ENCODE measurements at regions not wholly inside any gene's neighbourhood (a gene's known extent, or its start where the extent isn't known, plus 50 kb on each side); places are given as distances from the start of the nearest gene placed in this dataset.

- TF ChIP-seq POLR2A (IDR thresholded peaks at IDR 0.05) (no peak), POLR2AphosphoS5 (IDR thresholded peaks at IDR 0.05) (no peak), CTCF (IDR thresholded peaks at IDR 0.05) (no peak)
- Histone ChIP-seq H3K4me1 (replicated peaks) (no peaks in the 10 kb centered on the region), H3K27me3 (replicated peaks; ENCODE audit: insufficient read depth) (no peaks in the 10 kb centered on the region), H3K27ac (no peak overlapping the region), H3K36me3 (no peaks in the 10 kb centered on the region), H3K9me3 (no peaks in the 10 kb centered on the region), H3K4me3 (no peak overlapping the region)
- WGBS = 75% methylated on average over 1 of the region's 1 CpG
- no peak for DNase-seq (ENCODE audit: low spot score)
- intact Hi-C loops (cut with DNase I) = no loop called here
Observed at GRCh38 chr6:153958860-153959259, 80.2 kb upstream of the OPRM1 start.

- H3K9me3 ChIP-seq = no peaks in the 10 kb centered on the region
- no peak overlapping the region for H3K4me3 ChIP-seq
- no peaks in the 10 kb centered on the region for H3K4me1 ChIP-seq (replicated peaks)
- H3K36me3 ChIP-seq = no peaks in the 10 kb centered on the region
- DNase-seq (ENCODE audit: low spot score) = no peak
- intact Hi-C loops (cut with DNase I) = no loop called here
- no peak overlapping the region for H3K27ac ChIP-seq
- 58% methylated on average over 4 of the region's 4 CpGs for WGBS
- no peak for TF ChIP-seq POLR2A (IDR thresholded peaks at IDR 0.05)
- TF ChIP-seq POLR2AphosphoS5 (IDR thresholded peaks at IDR 0.05) = no peak
- TF ChIP-seq CTCF (IDR thresholded peaks at IDR 0.05) = no peak
- H3K27me3 ChIP-seq (replicated peaks; ENCODE audit: insufficient read depth) = peaks cover 2% of the 10 kb centered on the region
Observed at GRCh38 chr6:153957394-153957793, 81.6 kb upstream of the OPRM1 start.

- H3K27me3 ChIP-seq (replicated peaks; ENCODE audit: insufficient read depth) = peaks cover 2% of the 10 kb centered on the region
- no peaks in the 10 kb centered on the region for H3K36me3 ChIP-seq
- H3K27ac ChIP-seq = no peak overlapping the region
- no peaks in the 10 kb centered on the region for H3K4me1 ChIP-seq (replicated peaks)
- TF ChIP-seq POLR2A (IDR thresholded peaks at IDR 0.05) = no peak
- TF ChIP-seq CTCF (IDR thresholded peaks at IDR 0.05) = no peak
- no peak for TF ChIP-seq POLR2AphosphoS5 (IDR thresholded peaks at IDR 0.05)
- H3K4me3 ChIP-seq = no peak overlapping the region
- DNase-seq (ENCODE audit: low spot score) = no peak
- H3K9me3 ChIP-seq = no peaks in the 10 kb centered on the region
- intact Hi-C loops (cut with DNase I) = no loop called here
- WGBS = 43% methylated on average over 2 of the region's 2 CpGs
Observed at GRCh38 chr6:153956808-153957207, 82.2 kb upstream of the OPRM1 start.

GRCh38 chr6:153949616-153950015 is 89.4 kb upstream of the OPRM1 start:
- Histone ChIP-seq H3K27ac (no peak overlapping the region), H3K4me3 (no peak overlapping the region), H3K9me3 (no peaks in the 10 kb centered on the region), H3K4me1 (replicated peaks) (no peaks in the 10 kb centered on the region), H3K27me3 (replicated peaks; ENCODE audit: insufficient read depth) (peaks cover 2% of the 10 kb centered on the region), H3K36me3 (no peaks in the 10 kb centered on the region)
- intact Hi-C loops (cut with DNase I) = no loop called here
- DNase-seq (ENCODE audit: low spot score) = no peak
- no peak for TF ChIP-seq POLR2AphosphoS5 (IDR thresholded peaks at IDR 0.05)
- TF ChIP-seq CTCF (IDR thresholded peaks at IDR 0.05) = no peak
- TF ChIP-seq POLR2A (IDR thresholded peaks at IDR 0.05) = no peak
- 76% methylated on average over 4 of the region's 4 CpGs for WGBS

- TF ChIP-seq POLR2AphosphoS5 (IDR thresholded peaks at IDR 0.05) (no peak), CTCF (IDR thresholded peaks at IDR 0.05) (peak in 1 of 4 experiments; percentile 31), POLR2A (IDR thresholded peaks at IDR 0.05) (no peak)
- no peak overlapping the region for H3K27ac ChIP-seq
- no peaks in the 10 kb centered on the region for H3K9me3 ChIP-seq
- no peaks in the 10 kb centered on the region for H3K4me1 ChIP-seq (replicated peaks)
- WGBS = 17% methylated on average over 5 of the region's 5 CpGs
- no peak overlapping the region for H3K4me3 ChIP-seq
- intact Hi-C loops (cut with DNase I) = no loop called here
- H3K27me3 ChIP-seq (replicated peaks; ENCODE audit: insufficient read depth) = peaks cover 2% of the 10 kb centered on the region
- no peaks in the 10 kb centered on the region for H3K36me3 ChIP-seq
- DNase-seq (ENCODE audit: low spot score) = no peak
Observed at GRCh38 chr6:153947808-153948447, 91.1 kb upstream of the OPRM1 start.

All from prostate gland (tissue), 2 donors.